Stimulated activated memory B cell treated with anti-CD40 and anti-IgM and Interleukin-4, amounts not matched to agents 10 μg/mL and 1 μg/mL and 100 μg/mL, for 72 hours (primary cell): ENCODE measurements at regions not wholly inside any gene's neighbourhood (a gene's known extent, or its start where the extent isn't known, plus 50 kb on each side); places are given as distances from the start of the nearest gene placed in this dataset.

Source experiments
- ATAC-seq: fragments of 150-1000 bp; cut with Tn5 transposase; 2 replicates; pipeline ENCODE4 v1.10.0; 2021
- H3K27ac Mint-ChIP-seq: one replicate; pipeline ENCODE4 v1.8.0; 2022; ENCODE audit warnings: mild to moderate bottlenecking, mixed read lengths
- H3K27me3 Mint-ChIP-seq: one replicate; pipeline ENCODE4 v1.8.0; 2022; ENCODE audit warnings: mixed read lengths
- H3K36me3 Mint-ChIP-seq: one replicate; pipeline ENCODE4 v1.8.0; 2022; ENCODE audit warnings: mixed read lengths
- H3K4me1 Mint-ChIP-seq: one replicate; pipeline ENCODE4 v1.8.0; 2022; ENCODE audit warnings: mixed read lengths
- H3K4me3 Mint-ChIP-seq: one replicate; pipeline ENCODE4 v1.8.0; 2022; ENCODE audit warnings: mild to moderate bottlenecking, moderate library complexity, mixed read lengths
- H3K9me3 Mint-ChIP-seq: one replicate; pipeline ENCODE4 v1.8.0; 2022; ENCODE audit warnings: mixed read lengths

GRCh38 chr5:73265641-73266040, 92.6 kb downstream of the TMEM174 start:
- Mint-ChIP-seq H3K4me1 (no peaks in the 10 kb centered on the region), H3K36me3 (no peaks in the 10 kb centered on the region), H3K9me3 (no peaks in the 10 kb centered on the region), H3K27ac (no peak overlapping the region), H3K4me3 (no peak overlapping the region), H3K27me3 (peaks cover 8% of the 10 kb centered on the region)
- ATAC-seq: no peak

- H3K4me1 Mint-ChIP-seq: no peaks in the 10 kb centered on the region
- H3K27ac Mint-ChIP-seq: no peak overlapping the region
- no peaks in the 10 kb centered on the region for H3K9me3 Mint-ChIP-seq
- no peaks in the 10 kb centered on the region for H3K27me3 Mint-ChIP-seq
- no peak overlapping the region for H3K4me3 Mint-ChIP-seq
- H3K36me3 Mint-ChIP-seq: no peaks in the 10 kb centered on the region
- ATAC-seq: no peak
These were observed 91.6 kb downstream of the TMEM174 start for GRCh38 chr5:73264631-73265030.

- H3K36me3 Mint-ChIP-seq: no peaks in the 10 kb centered on the region
- H3K27ac Mint-ChIP-seq: no peak overlapping the region
- no peak overlapping the region for H3K4me3 Mint-ChIP-seq
- H3K4me1 Mint-ChIP-seq: no peaks in the 10 kb centered on the region
- no peaks in the 10 kb centered on the region for H3K27me3 Mint-ChIP-seq
- no peak for ATAC-seq
- no peaks in the 10 kb centered on the region for H3K9me3 Mint-ChIP-seq
These were observed 90.2 kb downstream of the TMEM174 start for GRCh38 chr5:73263001-73263710.

- no peak overlapping the region for H3K4me3 Mint-ChIP-seq
- no peak for ATAC-seq
- H3K27me3 Mint-ChIP-seq: peaks cover 12% of the 10 kb centered on the region
- H3K4me1 Mint-ChIP-seq: no peaks in the 10 kb centered on the region
- H3K27ac Mint-ChIP-seq: no peak overlapping the region
- no peaks in the 10 kb centered on the region for H3K9me3 Mint-ChIP-seq
- H3K36me3 Mint-ChIP-seq: no peaks in the 10 kb centered on the region
These were observed 83.9 kb downstream of the TMEM174 start for GRCh38 chr5:73256862-73257261.

- Mint-ChIP-seq H3K4me1 (no peaks in the 10 kb centered on the region), H3K27me3 (peaks cover 12% of the 10 kb centered on the region), H3K4me3 (no peak overlapping the region), H3K36me3 (no peaks in the 10 kb centered on the region), H3K9me3 (no peaks in the 10 kb centered on the region), H3K27ac (no peak overlapping the region)
- no peak for ATAC-seq
These were observed 83.5 kb downstream of the TMEM174 start for GRCh38 chr5:73256462-73256861.

- H3K4me3 Mint-ChIP-seq: no peak overlapping the region
- H3K27me3 Mint-ChIP-seq: peaks cover 12% of the 10 kb centered on the region
- no peak overlapping the region for H3K27ac Mint-ChIP-seq
- H3K9me3 Mint-ChIP-seq: no peaks in the 10 kb centered on the region
- no peak for ATAC-seq
- H3K36me3 Mint-ChIP-seq: no peaks in the 10 kb centered on the region
- H3K4me1 Mint-ChIP-seq: no peaks in the 10 kb centered on the region
These were observed 83.0 kb downstream of the TMEM174 start for GRCh38 chr5:73256012-73256411.

- Mint-ChIP-seq H3K36me3 (no peaks in the 10 kb centered on the region), H3K9me3 (no peaks in the 10 kb centered on the region), H3K27me3 (peaks cover 12% of the 10 kb centered on the region), H3K4me3 (no peak overlapping the region), H3K4me1 (no peaks in the 10 kb centered on the region), H3K27ac (no peak overlapping the region)
- no peak for ATAC-seq
These were observed 81.6 kb downstream of the TMEM174 start for GRCh38 chr5:73254642-73255041.

- H3K4me1 Mint-ChIP-seq: no peaks in the 10 kb centered on the region
- no peak overlapping the region for H3K4me3 Mint-ChIP-seq
- peaks cover 26% of the 10 kb centered on the region for H3K27me3 Mint-ChIP-seq
- H3K9me3 Mint-ChIP-seq: no peaks in the 10 kb centered on the region
- ATAC-seq: no peak
- H3K36me3 Mint-ChIP-seq: no peaks in the 10 kb centered on the region
- H3K27ac Mint-ChIP-seq: no peak overlapping the region
These were observed 80.2 kb downstream of the TMEM174 start for GRCh38 chr5:73253047-73253660.

GRCh38 chr5:73250645-73251044, 77.7 kb downstream of the TMEM174 start:
- no peak for ATAC-seq
- Mint-ChIP-seq H3K27ac (no peak overlapping the region), H3K4me1 (no peaks in the 10 kb centered on the region), H3K36me3 (no peaks in the 10 kb centered on the region), H3K9me3 (no peaks in the 10 kb centered on the region), H3K27me3 (peaks cover 29% of the 10 kb centered on the region), H3K4me3 (no peak overlapping the region)

GRCh38 chr5:73242735-73243134, 69.7 kb downstream of the TMEM174 start:
- H3K4me3 Mint-ChIP-seq: no peak overlapping the region
- H3K9me3 Mint-ChIP-seq: no peaks in the 10 kb centered on the region
- ATAC-seq: no peak
- H3K27ac Mint-ChIP-seq: no peak overlapping the region
- H3K4me1 Mint-ChIP-seq: no peaks in the 10 kb centered on the region
- no peaks in the 10 kb centered on the region for H3K27me3 Mint-ChIP-seq
- no peaks in the 10 kb centered on the region for H3K36me3 Mint-ChIP-seq

GRCh38 chr5:73238873-73239272, 65.9 kb downstream of the TMEM174 start:
- Mint-ChIP-seq H3K9me3 (no peaks in the 10 kb centered on the region), H3K4me3 (no peak overlapping the region), H3K27me3 (peaks cover 34% of the 10 kb centered on the region), H3K27ac (no peak overlapping the region), H3K36me3 (no peaks in the 10 kb centered on the region), H3K4me1 (peaks cover 4% of the 10 kb centered on the region)
- ATAC-seq: no peak

- Mint-ChIP-seq H3K9me3 (no peaks in the 10 kb centered on the region), H3K27me3 (peaks cover 56% of the 10 kb centered on the region), H3K27ac (no peak overlapping the region), H3K4me1 (peaks cover 26% of the 10 kb centered on the region), H3K4me3 (no peak overlapping the region), H3K36me3 (no peaks in the 10 kb centered on the region)
- no peak for ATAC-seq
These were observed 63.6 kb downstream of the TMEM174 start for GRCh38 chr5:73236541-73237128.

GRCh38 chr5:73234204-73234555, 61.2 kb downstream of the TMEM174 start:
- Mint-ChIP-seq H3K4me3 (no peak overlapping the region), H3K27ac (no peak overlapping the region), H3K4me1 (peaks cover 41% of the 10 kb centered on the region), H3K27me3 (peaks cover 76% of the 10 kb centered on the region), H3K9me3 (no peaks in the 10 kb centered on the region), H3K36me3 (no peaks in the 10 kb centered on the region)
- no peak for ATAC-seq

- Mint-ChIP-seq H3K27ac (no peak overlapping the region), H3K4me1 (peaks cover 41% of the 10 kb centered on the region), H3K4me3 (peak overlapping the region; percentile 65), H3K36me3 (no peaks in the 10 kb centered on the region), H3K9me3 (no peaks in the 10 kb centered on the region), H3K27me3 (peaks cover 76% of the 10 kb centered on the region)
- no peak for ATAC-seq
These were observed 60.6 kb downstream of the TMEM174 start for GRCh38 chr5:73233461-73234203.

- ATAC-seq: no peak
- no peaks in the 10 kb centered on the region for H3K9me3 Mint-ChIP-seq
- H3K36me3 Mint-ChIP-seq: no peaks in the 10 kb centered on the region
- peak overlapping the region; percentile 49 for H3K4me3 Mint-ChIP-seq
- peaks cover 41% of the 10 kb centered on the region for H3K4me1 Mint-ChIP-seq
- peaks cover 76% of the 10 kb centered on the region for H3K27me3 Mint-ChIP-seq
- no peak overlapping the region for H3K27ac Mint-ChIP-seq
These were observed 60.1 kb downstream of the TMEM174 start for GRCh38 chr5:73233053-73233460.
